ENCODE measurements at regions not wholly inside any gene's neighbourhood (a gene's known extent, or its start where the extent isn't known, plus 50 kb on each side); places are given as distances from the start of the nearest gene placed in this dataset.
"Not testable (repeated sequence)": the region's sequence is repeated elsewhere in the genome, so short reads cannot be mapped to it uniquely, and the experiment has no call there.

DNA sequence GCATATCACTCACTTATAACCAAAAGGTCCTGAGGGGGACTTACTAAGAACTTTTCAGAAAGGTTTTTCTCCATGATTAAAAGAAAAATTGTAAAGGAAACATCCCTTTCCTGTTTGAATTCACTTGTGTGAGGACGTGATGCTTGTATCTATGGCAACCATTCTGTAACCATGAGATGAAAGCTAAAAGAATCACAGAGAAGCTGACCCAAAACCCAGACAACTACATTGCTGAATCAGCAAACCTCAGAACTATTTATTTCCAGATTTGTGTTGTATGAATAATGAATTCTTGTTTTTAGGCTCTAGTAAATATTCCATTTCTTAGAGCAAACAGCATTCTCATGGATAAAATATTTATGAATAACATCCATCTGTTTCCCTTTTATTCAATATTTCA lies 91.2 kb downstream of the RCHY1 start:
- DNase-seq, result no peak

DNA sequence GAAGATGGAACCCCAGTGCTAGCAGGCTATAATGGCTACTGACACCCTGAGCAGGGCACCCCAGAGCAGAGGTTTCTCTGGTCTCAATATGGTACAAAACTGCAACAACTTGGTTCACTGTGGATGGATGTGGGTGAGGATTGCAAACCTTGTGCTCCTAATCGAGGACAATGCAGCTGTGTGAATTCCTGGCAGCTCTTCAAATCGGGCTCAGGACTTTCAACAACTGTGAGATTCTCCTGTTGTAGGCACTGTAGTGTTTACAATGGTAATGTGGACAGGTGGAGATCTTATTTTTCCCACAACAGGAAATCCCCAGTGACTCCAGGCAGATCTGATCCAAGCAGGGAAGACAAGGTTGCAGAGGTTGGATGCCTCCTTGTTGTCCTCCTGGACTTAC lies 101.5 kb downstream of the RCHY1 start:
- peak; percentile 42 for DNase-seq

DNA sequence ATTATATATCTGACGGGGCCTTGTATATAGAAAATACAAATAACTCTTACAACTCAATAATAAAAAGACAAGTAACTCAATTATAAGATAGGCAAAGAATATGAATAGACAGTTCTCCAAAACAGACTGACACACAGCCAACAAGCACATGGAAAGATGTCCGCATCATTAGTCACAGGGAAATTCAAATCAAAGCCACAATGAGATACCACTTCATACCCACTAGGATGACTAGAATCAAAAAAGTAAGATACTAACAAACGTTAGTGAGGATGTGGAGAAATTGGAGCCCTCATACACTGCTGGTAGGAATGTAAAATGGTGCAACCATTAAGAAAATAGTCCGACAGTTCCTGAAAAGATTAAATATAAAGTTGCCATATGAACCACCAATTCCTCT lies 115.7 kb downstream of the RCHY1 start:
- no peak for DNase-seq

DNA sequence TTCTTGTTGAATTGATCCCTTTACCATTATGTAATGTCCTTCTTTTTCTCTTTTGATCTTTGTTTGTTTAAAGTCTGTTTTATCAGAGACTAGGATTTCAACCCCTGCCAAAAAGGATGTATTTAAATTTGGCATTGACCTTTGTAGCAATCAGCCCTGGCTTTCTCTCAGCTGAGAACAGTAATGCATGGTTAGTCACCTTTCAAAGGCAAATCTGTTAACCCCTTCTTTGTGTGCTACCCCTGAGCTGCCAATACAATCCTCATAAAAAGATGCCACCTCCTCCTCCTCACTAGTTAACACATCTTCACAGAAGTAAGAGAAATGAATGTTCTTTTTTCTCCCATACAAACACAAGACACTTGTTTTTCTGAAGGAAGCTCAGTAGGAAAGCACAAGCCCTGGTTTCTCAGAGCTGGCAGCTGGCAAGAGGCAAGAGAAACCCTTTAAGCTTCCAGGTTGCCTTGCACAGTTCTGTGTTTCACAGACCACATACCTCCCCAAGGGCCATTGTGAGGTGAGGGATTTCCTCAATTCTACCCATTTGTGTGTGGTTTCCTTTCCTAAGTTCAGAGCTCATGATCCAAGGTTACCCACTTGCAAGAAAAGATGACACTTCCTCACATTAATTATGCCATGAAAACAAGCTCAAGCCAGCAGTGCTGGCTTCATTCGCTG lies 122.6 kb downstream of the RCHY1 start:
- no peak for DNase-seq

DNA sequence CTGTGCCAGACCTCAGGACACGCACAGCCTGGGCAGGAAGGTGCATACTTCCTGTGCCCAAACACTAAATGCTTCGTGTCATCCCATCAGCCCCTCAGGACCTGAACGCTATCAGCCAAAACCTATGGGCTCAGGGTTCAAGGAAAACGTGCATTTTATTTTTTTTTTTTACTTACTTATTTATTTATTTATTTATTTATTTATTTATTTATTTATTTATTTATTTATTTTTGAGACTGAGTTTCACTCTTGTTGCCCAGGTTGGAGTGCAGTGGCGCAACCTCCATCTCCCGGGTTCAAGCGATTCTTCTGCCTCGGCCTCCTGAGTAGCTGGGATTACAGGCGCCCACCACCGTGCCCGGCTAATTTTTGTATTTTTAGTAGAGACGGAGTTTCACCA lies 127.8 kb downstream of the RCHY1 start:
- DNase-seq, result not testable (repeated sequence)

DNA sequence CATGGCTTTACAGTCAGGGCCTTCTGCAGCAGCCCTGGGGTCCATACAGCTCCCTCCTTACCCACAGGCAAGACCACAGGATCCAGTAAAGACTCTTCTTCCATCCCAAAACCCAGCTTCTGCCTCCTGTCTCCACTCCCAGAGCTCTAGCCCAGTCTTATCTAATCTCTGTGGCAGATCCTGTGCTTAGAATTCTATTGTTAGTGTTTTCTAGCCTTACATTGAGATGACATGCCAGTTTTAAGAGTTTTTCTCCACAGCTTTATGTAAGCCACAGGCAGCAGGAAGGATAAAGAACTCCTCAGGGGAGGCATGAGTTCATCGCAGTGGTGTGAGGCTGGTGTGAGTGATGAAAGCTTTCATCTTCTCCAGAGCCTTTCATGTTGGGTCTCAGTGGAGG lies 129.1 kb downstream of the RCHY1 start:
- DNase-seq, result no peak

DNA sequence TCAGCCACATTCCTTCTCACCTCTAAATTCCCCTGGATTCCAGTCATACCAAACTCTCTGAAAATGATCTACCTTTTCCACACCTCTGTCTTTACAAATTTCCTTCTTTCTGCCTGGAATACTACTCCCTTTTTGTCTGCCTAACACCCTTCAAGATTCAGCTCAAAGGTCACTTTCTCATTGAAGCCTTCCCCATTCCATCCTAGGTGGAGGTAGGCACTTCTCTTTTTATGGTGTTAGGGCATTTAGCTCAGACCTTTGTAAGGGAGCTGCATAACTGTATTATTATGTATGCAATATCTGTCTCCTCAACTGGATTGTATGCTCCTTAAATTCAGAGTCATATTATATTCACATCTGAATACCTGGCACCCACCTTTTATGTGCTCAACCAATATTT lies 137.7 kb downstream of the RCHY1 start:
- DNase-seq, result no peak

DNA sequence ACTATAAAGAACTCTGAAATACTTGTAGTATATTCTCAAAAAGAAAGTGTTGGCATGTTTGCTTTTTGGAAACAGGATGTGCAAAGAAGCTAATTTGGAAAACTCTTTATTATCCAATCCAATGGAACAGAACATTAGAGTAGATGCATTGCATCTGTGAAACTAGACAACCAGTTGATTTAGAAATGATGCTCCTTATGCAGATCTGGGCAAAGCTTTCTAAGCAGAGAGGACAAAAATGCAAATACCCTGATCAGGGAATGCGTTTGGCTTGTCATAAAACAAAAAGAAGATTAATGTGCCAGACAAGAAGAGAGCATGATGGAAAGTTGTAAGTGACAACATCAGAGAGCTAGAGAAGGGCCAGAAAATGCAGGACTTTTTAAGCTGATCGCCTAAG lies 142.3 kb downstream of the RCHY1 start:
- no peak for DNase-seq

DNA sequence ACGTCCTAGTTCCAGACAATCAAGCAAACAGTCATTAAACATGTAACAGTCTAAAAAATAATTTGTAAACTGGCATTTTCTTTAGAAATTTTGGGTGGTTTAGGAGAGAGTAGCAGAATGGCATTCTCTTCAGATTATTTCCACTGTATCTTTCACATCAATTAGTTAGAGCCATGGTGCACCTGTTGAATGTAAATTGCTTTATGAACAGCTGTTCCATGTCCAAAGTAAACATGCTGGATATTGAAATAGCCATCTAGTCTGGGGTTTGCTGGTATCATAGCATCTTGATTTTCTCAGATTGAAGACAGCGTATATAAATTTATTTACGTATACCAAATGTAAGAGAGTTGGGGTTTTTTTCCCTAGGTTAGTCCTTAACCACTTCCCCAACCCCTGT lies 143.6 kb downstream of the RCHY1 start:
- peak; percentile 66 for DNase-seq

DNA sequence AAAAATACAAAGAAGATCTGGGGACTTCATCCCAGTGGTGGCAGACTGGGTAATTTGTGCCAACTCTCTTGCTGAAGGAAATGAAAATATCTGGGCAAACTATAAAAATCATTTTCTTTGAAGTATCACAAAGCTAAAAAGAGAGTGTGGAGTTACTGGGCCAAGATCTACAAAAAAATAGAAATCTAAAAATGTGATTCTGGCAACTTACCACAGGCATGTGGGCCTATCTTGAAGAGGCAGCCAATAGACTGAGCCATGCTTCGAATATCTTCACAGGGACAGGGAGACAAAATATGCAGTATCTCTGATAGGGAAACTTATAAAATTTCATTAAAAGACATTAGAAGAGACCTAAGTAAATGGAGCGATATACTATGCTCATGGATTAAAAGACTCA lies 168.8 kb downstream of the RCHY1 start:
- DNase-seq, result no peak

DNA sequence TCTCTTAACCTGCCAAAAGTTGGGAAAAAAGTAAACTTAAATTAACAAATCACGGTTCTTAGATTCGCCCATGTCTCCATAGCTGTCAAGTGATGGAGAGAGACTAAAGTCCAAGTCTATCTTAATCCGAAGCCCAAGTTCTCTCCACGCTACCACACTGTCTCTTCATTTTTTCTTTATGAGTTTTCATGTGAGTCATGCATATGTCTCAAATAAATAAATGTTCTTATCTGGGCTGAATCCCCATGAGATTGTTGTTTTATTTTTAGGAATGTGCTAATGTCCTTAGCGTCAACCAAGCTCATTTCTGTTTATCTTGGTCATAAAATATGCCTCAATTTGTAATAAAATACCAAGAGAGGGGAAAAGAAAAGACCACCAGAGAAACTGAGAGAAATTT lies 169.3 kb downstream of the RCHY1 start:
- no peak for DNase-seq

DNA sequence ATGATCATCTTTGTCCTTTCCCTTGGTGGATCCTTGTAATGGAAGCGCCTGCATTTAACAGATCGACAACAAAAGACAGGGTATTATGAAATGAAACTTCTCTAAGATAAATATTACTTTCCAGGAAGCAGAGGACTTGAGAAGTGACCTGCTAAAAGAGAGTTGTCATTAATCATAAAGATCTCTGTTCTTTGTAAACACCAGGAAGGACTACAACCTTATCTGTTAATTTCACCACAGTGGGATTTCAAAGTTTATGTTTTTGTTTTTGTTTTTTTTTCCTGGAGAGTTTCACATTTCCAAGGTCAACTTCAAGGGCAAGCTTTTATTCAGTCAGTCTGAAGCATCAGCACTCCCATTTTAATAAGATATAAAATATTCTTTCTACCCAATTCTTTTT lies 170.9 kb downstream of the RCHY1 start:
- no peak for DNase-seq

DNA sequence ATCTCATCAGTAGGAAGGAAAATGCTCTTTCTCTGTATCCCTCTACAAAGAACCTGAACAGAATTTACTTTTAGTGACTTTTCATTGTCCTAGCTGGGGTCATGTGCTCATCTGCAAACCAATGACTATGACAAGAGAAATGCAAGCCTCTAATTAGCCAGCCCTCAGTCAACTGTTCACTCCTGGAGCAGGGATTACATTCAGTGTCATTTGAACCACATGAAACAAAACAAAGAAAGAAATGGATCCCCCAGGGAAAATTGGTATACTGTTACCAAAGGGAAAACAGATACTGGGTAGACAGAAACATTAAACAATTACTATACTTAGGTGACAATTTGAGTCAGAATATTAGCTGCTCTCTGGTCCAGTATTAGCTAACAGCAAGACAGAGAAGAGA lies 173.6 kb downstream of the RCHY1 start:
- DNase-seq, result no peak

DNA sequence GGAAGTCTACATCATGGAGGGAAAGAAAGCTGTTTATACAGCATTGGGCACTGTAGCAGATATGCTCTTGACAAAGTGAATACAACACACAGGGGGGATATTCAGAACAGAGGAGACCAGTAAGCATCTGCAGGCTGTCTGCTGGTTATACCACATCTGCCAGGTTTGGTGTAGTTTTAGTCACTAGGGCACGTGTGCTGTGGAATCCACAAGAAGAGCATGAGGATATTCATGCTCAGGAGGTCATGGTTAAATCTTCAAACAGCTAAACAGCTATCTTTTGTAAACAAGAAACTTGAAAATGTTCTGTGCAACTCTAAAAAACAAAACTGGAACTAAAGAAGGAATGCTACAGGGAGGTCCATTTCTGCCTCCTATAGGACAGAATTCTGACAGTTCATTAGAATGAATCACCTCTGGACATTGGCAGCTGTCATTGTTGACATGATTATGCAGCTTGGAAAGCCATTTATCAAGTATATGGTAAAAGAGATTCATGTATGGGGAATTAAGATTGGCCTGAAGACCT lies 175.8 kb downstream of the RCHY1 start:
- no peak for DNase-seq

DNA sequence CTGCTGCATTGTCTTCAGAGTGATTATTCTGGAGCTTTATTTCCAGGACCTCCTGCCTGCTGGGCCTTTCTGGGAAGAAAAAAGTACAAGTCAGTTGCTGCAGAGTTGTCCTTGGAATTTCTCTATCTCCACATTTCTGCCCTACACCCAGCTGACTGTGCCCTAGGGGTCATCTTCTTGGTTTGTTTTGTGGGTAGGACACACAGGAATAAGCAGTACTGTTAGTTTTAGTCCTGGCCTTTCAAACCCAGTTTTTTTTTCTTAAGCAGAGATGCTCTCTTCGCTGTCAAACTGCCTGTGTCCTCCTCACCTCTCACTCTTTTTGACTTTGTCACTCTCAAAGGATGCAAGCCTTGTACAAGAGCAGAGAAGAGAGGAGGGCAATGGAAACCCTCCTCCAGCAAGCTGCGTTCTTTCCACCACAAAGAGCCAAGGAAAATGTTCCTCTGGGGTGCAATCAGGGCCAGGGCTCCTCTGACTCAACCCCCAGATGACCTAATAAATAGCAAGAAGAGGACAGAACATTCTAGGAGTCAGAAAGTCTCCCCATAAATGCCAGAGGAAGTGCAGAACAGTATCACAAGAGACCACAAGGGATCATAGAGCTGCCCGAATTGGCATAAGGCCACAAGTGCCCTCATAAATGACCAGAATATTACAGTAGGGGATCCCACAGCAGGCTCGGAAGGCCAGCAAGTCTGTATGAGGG lies 186.2 kb downstream of the RCHY1 start:
- DNase-seq, result no peak

DNA sequence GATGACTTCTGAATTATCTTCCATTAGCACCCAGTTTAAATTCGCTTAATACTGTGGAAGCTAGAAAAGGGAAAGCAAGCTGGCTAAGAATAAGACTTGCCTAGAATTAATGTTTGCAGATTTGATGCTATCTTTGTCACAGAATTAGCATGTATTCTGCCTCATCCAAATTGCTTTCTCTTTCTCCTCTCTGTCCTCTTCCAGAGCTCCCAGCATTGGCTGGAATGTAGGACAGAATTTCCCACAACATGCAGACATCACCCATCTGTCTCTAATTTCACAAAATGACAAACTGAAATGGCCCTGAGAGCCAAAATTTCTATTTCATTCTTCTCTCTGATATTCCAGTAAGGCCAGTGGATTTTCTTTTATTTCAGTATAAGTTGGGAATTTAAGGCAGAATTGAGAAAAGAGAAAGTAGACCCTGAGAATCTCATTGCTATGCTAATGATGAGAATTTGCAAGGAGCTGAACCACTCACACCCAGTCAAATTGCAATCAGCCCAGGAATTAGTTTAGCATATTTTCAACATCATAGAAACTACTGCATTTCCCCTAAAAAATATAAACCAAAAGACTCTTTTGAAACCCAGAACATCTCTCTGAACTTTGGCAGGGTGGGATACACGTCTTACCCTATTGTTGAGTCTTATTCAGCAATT lies 188.8 kb downstream of the RCHY1 start:
- DNase-seq, result no peak

DNA sequence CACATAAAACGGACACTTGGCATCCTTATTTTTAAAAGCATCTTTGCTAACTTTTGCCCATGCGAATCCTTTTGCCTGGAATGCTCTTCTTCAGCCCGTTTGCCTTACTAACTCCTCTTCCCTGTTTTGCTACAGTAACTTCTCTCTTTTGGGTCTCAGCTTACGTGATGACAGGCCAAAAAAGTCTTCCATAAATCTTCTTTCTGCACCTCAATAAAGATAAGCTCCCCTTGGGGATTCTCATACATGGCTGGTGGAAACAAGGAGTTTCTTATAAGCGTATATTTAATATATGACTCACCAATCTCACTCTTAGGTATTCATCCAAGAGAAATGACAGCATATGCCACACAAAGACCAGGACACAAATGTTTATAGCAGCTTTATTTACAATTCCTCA lies 192.7 kb downstream of the RCHY1 start:
- DNase-seq, result no peak

DNA sequence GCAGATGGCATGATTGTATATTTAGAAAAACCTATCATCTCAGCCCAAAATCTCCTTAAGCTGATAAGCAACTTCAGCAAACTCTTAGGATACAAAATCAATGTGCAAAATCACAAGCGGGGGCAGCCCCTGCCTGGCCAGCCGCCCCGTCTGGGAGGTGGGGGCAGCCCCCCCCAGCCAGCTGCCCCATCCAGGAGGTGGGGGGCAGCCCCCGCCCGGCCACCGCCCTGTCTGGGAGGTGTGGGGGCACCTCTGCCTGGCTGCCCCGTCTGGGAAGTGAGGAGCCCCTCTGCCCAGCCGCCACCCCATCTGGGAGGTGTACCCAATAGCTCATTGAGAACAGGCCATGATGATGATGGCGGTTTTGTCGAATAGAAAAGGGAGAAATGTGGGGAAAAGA lies 196.6 kb downstream of the RCHY1 start:
- DNase-seq, result not testable (repeated sequence)

DNA sequence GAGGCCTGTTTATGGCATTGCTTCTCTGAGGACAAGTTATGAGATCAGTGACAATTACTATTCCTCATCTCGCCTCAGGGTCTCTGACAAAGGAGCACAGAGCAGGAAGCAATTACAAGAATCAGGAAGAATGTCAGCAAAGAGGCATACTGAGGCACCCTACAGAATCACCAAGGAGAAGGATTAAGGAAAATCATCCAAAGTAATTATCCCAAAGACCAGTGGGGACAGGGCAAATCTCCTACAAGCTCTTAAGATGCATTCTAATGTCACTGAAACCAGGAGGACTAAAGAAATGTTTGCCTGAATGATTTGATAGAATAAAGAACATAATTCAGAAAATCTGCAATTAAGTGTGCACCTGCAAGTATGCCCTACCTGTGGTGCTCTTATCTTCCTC lies 206.2 kb downstream of the RCHY1 start:
- no peak for DNase-seq

DNA sequence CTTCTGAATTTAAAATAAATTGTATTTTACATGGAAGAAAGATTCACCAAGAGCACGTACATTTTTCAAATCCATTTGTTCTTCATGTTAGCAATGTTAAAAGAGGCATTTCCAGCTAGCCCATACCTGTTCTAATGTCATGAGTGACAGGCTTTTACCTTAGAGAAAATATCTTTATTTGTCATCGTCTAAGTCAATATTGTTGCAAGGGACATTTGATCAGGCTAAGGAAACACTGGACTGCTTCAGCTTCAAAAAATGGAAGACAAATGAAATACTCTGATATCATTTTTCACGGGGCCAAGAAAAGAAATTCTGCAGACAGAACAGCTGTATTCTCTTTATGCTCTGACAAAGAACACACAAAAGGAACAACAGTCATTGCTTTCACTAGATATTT lies 207.7 kb downstream of the RCHY1 start:
- DNase-seq, result no peak

DNA sequence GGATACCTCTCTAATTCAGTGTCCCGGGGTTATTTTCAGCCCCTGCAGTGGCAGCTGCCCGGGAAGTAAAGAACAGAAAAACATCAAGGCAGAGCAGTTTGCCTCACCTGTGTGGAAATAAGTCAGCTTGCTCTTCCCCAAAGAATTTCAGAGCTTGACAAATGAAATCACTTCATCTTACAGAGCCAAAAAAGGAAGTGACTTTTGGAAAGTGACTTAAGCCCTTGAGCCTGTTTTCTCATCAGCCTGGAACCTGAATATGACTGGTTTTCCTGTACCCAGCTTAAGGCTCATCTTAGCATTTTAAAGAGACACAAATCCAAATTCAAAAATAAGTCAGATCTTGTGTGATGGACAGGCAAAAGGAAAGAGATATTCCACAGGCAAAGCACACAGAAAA lies 211.6 kb downstream of the RCHY1 start:
- DNase-seq, result no peak

DNA sequence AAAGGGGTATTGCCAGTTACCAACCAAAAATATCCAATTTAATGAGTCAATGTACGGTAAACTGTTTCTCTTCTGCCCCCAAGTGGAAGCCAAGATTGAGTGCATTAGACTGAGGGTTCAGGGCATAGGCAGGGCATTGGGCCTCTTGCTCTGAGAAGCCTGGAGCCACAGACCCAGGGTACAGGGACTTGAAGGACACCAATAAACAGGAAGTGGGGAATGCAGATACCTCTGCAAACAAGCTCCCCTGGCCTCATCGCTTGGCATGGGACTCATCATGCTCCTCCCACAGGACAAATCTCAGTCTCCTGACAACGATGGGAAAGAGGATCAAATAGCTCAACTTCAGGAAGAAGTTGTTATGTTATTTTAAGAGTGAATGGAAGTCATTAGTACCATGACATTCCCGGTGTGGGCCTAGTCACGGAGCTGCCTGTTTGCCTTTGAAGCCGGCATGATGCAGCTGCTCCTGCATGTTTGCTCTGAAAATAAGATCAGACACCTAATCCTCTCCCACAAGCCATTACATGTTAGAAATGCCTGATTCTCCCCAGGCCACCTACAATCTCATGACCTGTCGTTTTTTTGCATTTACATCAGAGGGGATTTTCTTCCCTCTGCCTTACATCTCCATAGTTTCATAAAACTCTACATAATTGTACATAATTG lies 224.2 kb downstream of the RCHY1 start:
- DNase-seq, result peak; percentile 79

DNA sequence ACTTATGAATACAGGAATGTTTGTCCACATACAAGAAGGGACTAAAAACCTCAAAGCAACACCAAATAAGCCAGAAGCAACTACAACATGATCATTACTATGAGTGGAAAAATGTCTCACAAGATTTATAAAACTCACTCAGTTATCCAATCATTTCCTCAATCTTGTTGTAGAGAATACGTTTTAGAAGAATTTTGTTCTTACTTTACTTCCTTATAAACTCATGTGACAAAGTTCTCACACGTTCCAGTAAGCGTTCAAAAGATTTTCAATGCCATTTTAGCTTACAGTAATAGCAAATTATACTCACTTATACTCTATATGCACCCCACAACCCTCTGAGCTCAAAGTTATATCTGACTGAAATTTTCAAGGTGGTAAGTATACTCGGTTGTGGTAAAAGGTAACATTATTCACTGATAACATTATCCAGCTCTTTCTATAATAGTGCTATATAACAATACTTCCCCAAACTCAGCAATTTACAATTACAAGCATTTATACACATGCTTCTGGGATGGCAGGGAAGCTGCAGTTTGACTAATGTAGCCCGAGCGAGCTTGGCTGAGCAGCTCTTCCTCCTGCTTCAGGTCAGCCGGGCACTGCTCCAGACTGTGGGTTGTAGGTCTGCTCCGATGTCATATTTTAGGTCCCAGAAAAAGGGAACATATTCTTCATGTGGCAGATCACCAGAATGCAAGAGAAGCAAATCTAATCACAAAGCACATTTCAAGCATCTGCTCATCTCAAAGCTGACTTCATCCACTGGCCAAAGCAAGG lies 226.3 kb downstream of the RCHY1 start:
- no peak for DNase-seq
